H1 (cell line): ENCODE measurements at regions not wholly inside any gene's neighbourhood (a gene's known extent, or its start where the extent isn't known, plus 50 kb on each side); places are given as distances from the start of the nearest gene placed in this dataset.

Experiments
- CTCF ChIA-PET: fragments of 300-600 bp; sonication (Branson Sonifier 250); formaldehyde crosslinking; loops from one replicate; lab custom pipeline; 2021; ENCODE audit not compliant: partially characterized antibody; lab: Charles Lee
- POLR2A ChIA-PET: fragments of 300-600 bp; sonication (Branson Sonifier 250); formaldehyde crosslinking; loops from one replicate; lab custom pipeline; 2021; ENCODE audit warnings: inconsistent platforms; ENCODE audit not compliant: partially characterized antibody; lab: Charles Lee
- DNase-seq, 2 experiments: peaks; one replicate each; pipeline versions ENCODE4 v3.0.0 to v3.0.0-alpha.2; 2010 to 2022; ENCODE audit warnings: low spot score in 2 of 2, low read depth in 1 of 2, mixed read lengths in 1 of 2
- FAIRE-seq: peaks from 2 replicates; lab custom pipeline; 2011; peaks lifted over from hg19 to GRCh38; lab: Jason Lieb, UNC
- H2AFZ ChIP-seq: 2 replicates; pipeline ENCODE4 v1.8.1; 2012; ENCODE audit warnings: low read length, inconsistent platforms
- H2AK5ac ChIP-seq: 2 replicates; pipeline ENCODE4 v1.6.1; 2013; ENCODE audit warnings: low read depth, low read length
- H2BK120ac ChIP-seq: replicated peaks from 2 replicates; pipeline ENCODE3; 2013; ENCODE audit warnings: low read depth, low read length, inconsistent platforms
- H2BK12ac ChIP-seq: 2 replicates; pipeline ENCODE4 v1.6.1; 2013; ENCODE audit warnings: low read depth, low read length
- H2BK15ac ChIP-seq: 2 replicates; pipeline ENCODE4 v1.6.1; 2013; ENCODE audit warnings: low read length
- H2BK20ac ChIP-seq: 2 replicates; pipeline ENCODE4 v1.6.1; 2013; ENCODE audit warnings: low read length
- H2BK5ac ChIP-seq: 2 replicates; pipeline ENCODE4 v1.6.1; 2013; ENCODE audit warnings: low read depth, low read length
- H3K14ac ChIP-seq: 2 replicates; pipeline ENCODE4 v1.6.1; 2013; ENCODE audit warnings: inconsistent platforms; ENCODE audit not compliant: insufficient read length
- H3K18ac ChIP-seq: 2 replicates; pipeline ENCODE4 v1.6.1; 2013; ENCODE audit warnings: low read length; ENCODE audit errors: extremely low read depth
- H3K23ac ChIP-seq: 2 replicates; pipeline ENCODE4 v1.6.1; 2013; ENCODE audit warnings: inconsistent platforms; ENCODE audit not compliant: insufficient read length
- H3K23me2 ChIP-seq: 2 replicates; pipeline ENCODE4 v1.6.1; 2013; ENCODE audit warnings: low read depth, low read length
- H3K27ac ChIP-seq: 2 replicates; pipeline ENCODE4 v1.6.1; 2011; ENCODE audit warnings: low read depth, low read length, inconsistent platforms
- H3K27me3 ChIP-seq, 4 experiments: replicated peaks in 1 of 4; 1 replicate in 1 of 4; 2 replicates in 3 of 4; pipeline versions ENCODE4 v1.6.1 to v1.8.1; 2011 to 2013; ENCODE audit warnings: low read length in 3 of 4, mild to moderate bottlenecking in 3 of 4, inconsistent platforms in 2 of 4, mixed read lengths in 2 of 4, moderate library complexity in 1 of 4; ENCODE audit not compliant: control insufficient read depth in 3 of 4, insufficient read depth in 3 of 4; ENCODE audit errors: extremely low read depth in 1 of 4
- H3K36me3 ChIP-seq, 4 experiments: 2 replicates each; pipeline versions ENCODE4 v1.6.1 to v1.8.1; 2011 to 2013; ENCODE audit warnings: mild to moderate bottlenecking in 4 of 4, low read length in 3 of 4, moderate library complexity in 2 of 4, control low read depth in 1 of 4, inconsistent platforms in 1 of 4; ENCODE audit not compliant: insufficient read depth in 4 of 4, control insufficient read depth in 2 of 4
- H3K4ac ChIP-seq: replicated peaks from 2 replicates; pipeline ENCODE3; 2013; ENCODE audit warnings: low read length, low read depth, mixed read lengths, inconsistent platforms; ENCODE audit not compliant: insufficient read length
- H3K4me1 ChIP-seq, 4 experiments: replicated peaks in 1 of 4; 1 replicate in 1 of 4; 2 replicates in 3 of 4; pipeline versions ENCODE4 v1.6.1 to v1.8.1; 2011 to 2013; ENCODE audit warnings: low read length in 3 of 4, inconsistent platforms in 2 of 4, mixed read lengths in 1 of 4; ENCODE audit not compliant: insufficient read depth in 4 of 4, control insufficient read depth in 3 of 4
- H3K4me2 ChIP-seq, 2 experiments: 2 replicates each; pipeline versions ENCODE4 v1.6.1 to v1.8.1; 2011 to 2013; ENCODE audit warnings: low read depth in 2 of 2, low read length in 2 of 2, control low read depth in 1 of 2, inconsistent platforms in 1 of 2, mild to moderate bottlenecking in 1 of 2; ENCODE audit not compliant: insufficient read depth in 1 of 2
- H3K4me3 ChIP-seq, 4 experiments: fragments of 200-600, 300-600 bp in 1 of 4; sonication (generic), shearing (Covaris generic), sonication (Bioruptor Twin) in 1 of 4; 2 replicates each; pipeline versions ENCODE4 v1.5.1 to v1.8.1; 2011 to 2016; ENCODE audit warnings: low read length in 4 of 4, low read depth in 3 of 4, control low read depth in 2 of 4, inconsistent platforms in 2 of 4, mild to moderate bottlenecking in 2 of 4, mixed read lengths in 1 of 4, moderate library complexity in 1 of 4; ENCODE audit not compliant: insufficient read depth in 2 of 4; ENCODE audit errors: extremely low read depth in 1 of 4
- H3K56ac ChIP-seq: replicated peaks from 2 replicates; pipeline ENCODE3; 2013; ENCODE audit warnings: low read depth, mild to moderate bottlenecking, mixed read lengths, low read length, inconsistent platforms; ENCODE audit not compliant: insufficient read length
- H3K79me1 ChIP-seq: 2 replicates; pipeline ENCODE4 v1.6.1; 2013; ENCODE audit warnings: low read depth, low read length, control low read depth
- H3K79me2 ChIP-seq, 2 experiments: 2 replicates each; pipeline versions ENCODE4 v1.6.1 to v1.8.1; 2012 to 2013; ENCODE audit warnings: low read length in 2 of 2, mild to moderate bottlenecking in 2 of 2, inconsistent platforms in 1 of 2; ENCODE audit not compliant: insufficient read depth in 2 of 2, control insufficient read depth in 1 of 2
- H3K9ac ChIP-seq, 4 experiments: replicated peaks in 1 of 4; 1 replicate in 1 of 4; 2 replicates in 3 of 4; pipeline versions ENCODE4 v1.6.1 to v1.8.1; 2011 to 2013; ENCODE audit warnings: low read depth in 3 of 4, low read length in 3 of 4, control low read depth in 2 of 4, mild to moderate bottlenecking in 2 of 4, moderate library complexity in 2 of 4, inconsistent platforms in 1 of 4; ENCODE audit errors: extremely low read depth in 1 of 4
- H3K9me3 ChIP-seq, 2 experiments: 2 replicates each; pipeline versions ENCODE4 v1.6.1 to v1.8.1; 2012 to 2013; ENCODE audit warnings: mild to moderate bottlenecking in 2 of 2, moderate library complexity in 2 of 2, control low read depth in 1 of 2, inconsistent platforms in 1 of 2, low read depth in 1 of 2, low read length in 1 of 2, mixed read lengths in 1 of 2; ENCODE audit not compliant: insufficient read depth in 2 of 2
- H4K20me1 ChIP-seq, 2 experiments: replicated peaks in 1 of 2; 2 replicates each; pipeline versions ENCODE3 to v1.8.1; 2011 to 2013; ENCODE audit warnings: inconsistent platforms in 2 of 2, low read length in 2 of 2, mild to moderate bottlenecking in 1 of 2; ENCODE audit not compliant: insufficient read depth in 2 of 2, control insufficient read depth in 1 of 2
- H4K5ac ChIP-seq: 2 replicates; pipeline ENCODE4 v1.6.1; 2013; ENCODE audit warnings: low read length, low read depth, mixed read lengths, inconsistent platforms; ENCODE audit not compliant: insufficient read length
- H4K8ac ChIP-seq: 2 replicates; pipeline ENCODE4 v1.8.0; 2013; ENCODE audit warnings: mild to moderate bottlenecking, moderate library complexity, low read length, inconsistent platforms; ENCODE audit not compliant: insufficient read depth; ENCODE audit errors: extremely low read depth
- H4K91ac ChIP-seq: replicated peaks from 2 replicates; pipeline ENCODE3; 2013; ENCODE audit warnings: low read length, mixed read lengths, inconsistent platforms; ENCODE audit not compliant: insufficient read length
- CBX5 ChIP-seq: fragments of 300-800, 300-1000 bp; sonication (generic); IDR thresholded peaks from 2 replicates; pipeline ENCODE4 v1.7.1; 2016; ENCODE audit warnings: antibody characterized with exemption, low read length, low read depth
- CEBPB ChIP-seq: IDR thresholded peaks from 2 replicates; pipeline ENCODE4 v1.6.1; 2012; ENCODE audit warnings: low read depth, low read length
- CHD2 ChIP-seq: IDR thresholded peaks from 2 replicates; pipeline ENCODE4 v1.6.1; 2012; ENCODE audit warnings: low read length, improper control_type of control experiment
- GTF2F1 ChIP-seq: IDR thresholded peaks from 2 replicates; pipeline ENCODE4 v1.6.1; 2012; ENCODE audit warnings: low read depth, low read length, improper control_type of control experiment, borderline replicate concordance
- HDAC2 ChIP-seq, 2 experiments: fragments of 300-600 bp in 1 of 2; sonication (generic) in 1 of 2; IDR thresholded peaks; 2 replicates each; pipeline ENCODE4 v1.6.1; 2011 to 2012; ENCODE audit warnings: low read depth in 2 of 2, low read length in 2 of 2, mild to moderate bottlenecking in 2 of 2, moderate library complexity in 2 of 2, borderline replicate concordance in 1 of 2, inconsistent platforms in 1 of 2
- JUN ChIP-seq: IDR thresholded peaks from 2 replicates; pipeline ENCODE4 v1.6.1; 2011; ENCODE audit warnings: low read depth, mild to moderate bottlenecking, improper control_type of control experiment, low read length
- NANOG ChIP-seq: IDR thresholded peaks from 2 replicates; pipeline ENCODE4 v1.6.1; 2011; ENCODE audit warnings: low read length, low read depth, mild to moderate bottlenecking, inconsistent platforms; ENCODE audit not compliant: insufficient read depth, poor library complexity, severe bottlenecking
- POLR2AphosphoS5 ChIP-seq: IDR thresholded peaks from 2 replicates; pipeline ENCODE4 v1.6.1; 2011; ENCODE audit warnings: low read depth, low read length
- SIX5 ChIP-seq: IDR thresholded peaks from 2 replicates; pipeline ENCODE4 v1.6.1; 2011; ENCODE audit warnings: mild to moderate bottlenecking, low read depth, low read length
- TAF1 ChIP-seq: IDR thresholded peaks from 2 replicates; pipeline ENCODE4 v1.6.1; 2011; ENCODE audit warnings: mild to moderate bottlenecking, low read depth, low read length
- WGBS, 2 experiments: shearing (Covaris generic) in 1 of 2; methylation state at CpG; one replicate each; pipeline versions ENCODE4 v1.1.6 to v1.1.7; 2013 to 2015; ENCODE audit warnings: low lambda C conversion rate in 2 of 2, mixed read lengths in 2 of 2, inconsistent platforms in 1 of 2, low coverage in 1 of 2, missing lambda C conversion rate in 1 of 2; ENCODE audit not compliant: insufficient replicate concordance in 2 of 2, insufficient coverage in 1 of 2, insufficient read length in 1 of 2; ENCODE audit errors: extremely low coverage in 1 of 2, missing lambda C conversion rate in 1 of 2; 5-methylcytosine and 5-hydroxymethylcytosine counted together

GRCh38 chr19:41511628-41512027, 64.3 kb upstream of the CEACAM21 start:
- 85% methylated on average over 8 of the region's 8 CpGs; no CpG with 5 or more reads in 1 of the 2 experiments for WGBS, 2 experiments
- Histone ChIP-seq H4K20me1 (no peaks in the 10 kb centered on the region), H4K5ac (no peak overlapping the region), H3K36me3 (no peaks in the 10 kb centered on the region), H3K79me1 (no peaks in the 10 kb centered on the region), H3K23ac (no peak overlapping the region), H3K23me2 (no peaks in the 10 kb centered on the region), H3K56ac (no peak overlapping the region), H3K27me3 (no peaks in the 10 kb centered on the region), H2BK20ac (no peak overlapping the region), H3K4me3 (no peak overlapping the region), H2BK120ac (no peak overlapping the region), H2BK15ac (no peak overlapping the region), H4K8ac (no peak overlapping the region), H2AFZ (no peak overlapping the region), H3K27ac (no peak overlapping the region), H3K14ac (no peak overlapping the region), H3K9me3 (peaks cover 36 to 49% of the 10 kb centered on the region in 2 experiments), H3K4ac (no peak overlapping the region), H2BK5ac (no peak overlapping the region), H3K18ac (no peak overlapping the region), H3K9ac (no peak overlapping the region), H4K91ac (no peak overlapping the region), H3K4me2 (no peak overlapping the region), H2BK12ac (no peak overlapping the region), H2AK5ac (no peak overlapping the region), H3K4me1 (no peaks in the 10 kb centered on the region), H3K79me2 (no peaks in the 10 kb centered on the region)
- POLR2A ChIA-PET: no interaction called here
- CTCF ChIA-PET: no interaction called here
- no peak for DNase-seq
- FAIRE-seq: no peak
- TF ChIP-seq SIX5 (no peak), JUN (no peak), HDAC2 (IDR thresholded peaks at IDR 0.05; ENCODE audit: borderline replicate concordance in 1 of 2, low read depth in 2 of 2, low read length in 2 of 2) (no peak), CHD2 (no peak), CEBPB (no peak), CBX5 (no peak), POLR2AphosphoS5 (no peak), TAF1 (no peak), NANOG (no peak), GTF2F1 (no peak)
